GM21576 (cell line): ENCODE measurements at regions not wholly inside any gene's neighbourhood (a gene's known extent, or its start where the extent isn't known, plus 50 kb on each side); places are given as distances from the start of the nearest gene placed in this dataset.
A peak's percentile ranks its signal among the peaks of the same experiment; 100 is the strongest.
"Not testable (repeated sequence)": the region's sequence is repeated elsewhere in the genome, so short reads cannot be mapped to it uniquely, and the experiment has no call there.

Source experiments
- ATAC-seq: cut with Tn5 transposase; IDR thresholded peaks from one replicate; pipeline ENCODE4 v1.9.1; 2021; ENCODE audit warnings: mild to moderate bottlenecking, moderate library complexity; ENCODE audit not compliant: unreplicated experiment

DNA sequence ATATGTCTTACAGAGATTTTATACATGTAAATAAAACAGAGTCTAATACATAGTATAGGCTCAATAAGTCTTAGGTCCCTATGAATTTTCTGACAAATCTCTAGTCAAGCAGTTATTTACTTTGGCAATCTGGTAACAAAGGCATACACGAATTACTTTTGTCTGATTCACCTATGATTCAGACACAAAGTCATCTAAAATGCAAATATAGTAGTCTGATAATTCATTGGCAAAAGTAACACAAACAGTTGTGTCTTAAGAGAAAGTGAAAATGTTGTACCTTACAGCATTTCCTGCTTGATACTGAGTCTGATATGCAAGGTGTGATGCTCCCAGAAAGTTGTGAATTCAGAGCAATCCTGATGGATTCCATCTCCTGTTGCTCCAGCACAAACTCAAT, 209.4 kb upstream of the PRSS1 start:
- no peak for ATAC-seq

DNA sequence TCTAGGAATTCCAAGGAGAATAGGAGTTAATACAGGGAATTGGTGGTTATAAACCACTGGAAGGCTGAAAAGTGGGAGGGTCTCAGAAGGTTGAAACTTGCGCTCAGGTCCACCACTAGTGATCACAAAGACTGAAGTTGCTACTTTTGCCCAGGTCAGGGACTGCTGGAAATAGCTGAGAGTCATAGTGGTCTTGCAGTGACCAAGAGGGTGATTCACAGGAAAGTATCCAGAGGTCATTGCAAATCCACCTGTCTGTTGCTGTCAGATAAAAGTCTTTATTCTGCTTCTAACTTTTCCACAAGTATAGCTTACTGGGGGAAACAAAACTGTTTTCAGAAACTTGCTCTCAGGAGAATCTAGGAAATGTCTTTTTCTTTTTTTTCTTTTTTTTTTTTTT, 211.5 kb upstream of the PRSS1 start:
- ATAC-seq = no peak

DNA sequence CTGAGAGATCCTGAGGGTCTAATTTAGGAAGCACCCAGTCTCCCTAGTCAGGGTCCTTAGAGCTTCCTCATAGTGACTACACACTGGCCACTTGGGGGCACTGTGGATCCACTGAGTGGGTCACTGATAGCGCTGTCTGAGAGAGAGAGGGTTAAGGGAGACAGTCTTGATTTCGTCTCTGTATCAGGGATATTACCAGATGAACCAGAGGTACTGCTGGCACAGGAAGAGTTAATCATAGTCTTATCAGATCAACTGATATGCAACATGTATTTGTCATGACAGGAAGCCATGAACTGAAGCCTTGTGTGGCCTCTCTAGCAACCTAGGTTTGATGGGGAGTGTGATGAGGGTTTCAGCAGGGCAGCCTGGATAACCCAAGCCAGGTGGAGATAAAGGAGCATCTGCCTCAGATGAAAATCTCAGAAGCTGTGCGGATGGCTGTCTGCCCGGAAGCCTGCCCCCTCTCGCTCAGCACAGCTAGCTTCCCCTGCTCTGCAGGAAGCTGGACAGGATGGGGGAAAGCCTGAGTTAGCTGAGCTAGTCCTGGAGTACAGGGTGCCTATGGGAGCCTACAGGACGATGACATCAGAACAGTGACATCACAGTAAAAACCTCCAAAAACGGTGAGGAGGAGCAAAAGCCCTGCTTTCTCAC, 214.0 kb upstream of the PRSS1 start:
- peak; percentile 93 for ATAC-seq

DNA sequence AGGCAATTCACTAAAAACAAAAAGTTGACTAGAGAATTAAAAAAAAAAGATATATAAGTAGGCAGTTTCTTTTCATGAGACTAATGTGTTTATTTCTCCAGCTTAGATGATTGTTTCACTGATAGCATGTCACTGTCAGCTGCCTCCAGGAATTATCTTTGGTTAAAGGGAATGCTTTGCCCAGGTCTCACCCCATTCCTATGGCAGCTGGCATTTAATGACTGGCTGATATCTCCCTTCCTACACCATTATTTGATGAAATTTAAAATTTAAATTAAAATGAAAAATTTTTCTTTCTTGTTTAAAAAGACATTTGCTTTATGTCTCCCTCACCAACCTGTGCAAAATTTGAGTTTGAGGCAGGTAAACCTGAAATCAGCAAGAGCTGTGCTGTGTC, 214.5 kb upstream of the PRSS1 start:
- ATAC-seq = no peak

DNA sequence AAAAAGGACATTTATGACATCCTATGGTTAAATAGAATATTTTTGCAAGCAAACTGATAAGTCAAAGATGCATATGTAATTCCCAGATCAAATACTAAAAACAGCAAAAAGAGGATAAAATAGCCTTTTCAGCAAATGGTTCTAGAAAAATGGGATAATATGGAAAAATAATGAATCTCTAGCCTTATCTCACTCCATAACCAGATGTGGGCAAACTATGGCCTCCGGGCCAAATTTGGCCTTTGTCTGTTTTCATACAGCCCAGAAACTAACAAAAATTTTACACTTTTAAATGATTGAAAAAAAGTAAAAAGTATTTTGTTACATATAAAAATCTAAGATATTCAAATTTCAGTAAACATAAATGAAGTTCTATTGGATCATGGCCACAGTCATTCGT, 215.4 kb upstream of the PRSS1 start:
- ATAC-seq = no peak

DNA sequence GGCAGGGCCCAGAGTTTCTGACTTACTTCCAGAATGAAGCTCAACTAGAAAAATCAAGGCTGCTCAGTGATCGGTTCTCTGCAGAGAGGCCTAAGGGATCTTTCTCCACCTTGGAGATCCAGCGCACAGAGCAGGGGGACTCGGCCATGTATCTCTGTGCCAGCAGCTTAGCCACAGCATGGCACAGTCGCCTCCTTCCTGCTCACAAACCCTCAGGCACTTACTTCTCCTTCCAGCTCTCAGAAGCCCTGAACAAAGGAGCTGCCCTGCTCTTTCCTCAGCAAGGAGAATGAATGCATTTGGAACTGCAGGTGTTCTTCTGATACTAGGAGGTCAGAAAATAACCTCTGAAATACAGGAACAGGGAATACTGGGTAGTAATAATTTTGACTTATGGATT, 219.7 kb upstream of the PRSS1 start:
- no peak for ATAC-seq

DNA sequence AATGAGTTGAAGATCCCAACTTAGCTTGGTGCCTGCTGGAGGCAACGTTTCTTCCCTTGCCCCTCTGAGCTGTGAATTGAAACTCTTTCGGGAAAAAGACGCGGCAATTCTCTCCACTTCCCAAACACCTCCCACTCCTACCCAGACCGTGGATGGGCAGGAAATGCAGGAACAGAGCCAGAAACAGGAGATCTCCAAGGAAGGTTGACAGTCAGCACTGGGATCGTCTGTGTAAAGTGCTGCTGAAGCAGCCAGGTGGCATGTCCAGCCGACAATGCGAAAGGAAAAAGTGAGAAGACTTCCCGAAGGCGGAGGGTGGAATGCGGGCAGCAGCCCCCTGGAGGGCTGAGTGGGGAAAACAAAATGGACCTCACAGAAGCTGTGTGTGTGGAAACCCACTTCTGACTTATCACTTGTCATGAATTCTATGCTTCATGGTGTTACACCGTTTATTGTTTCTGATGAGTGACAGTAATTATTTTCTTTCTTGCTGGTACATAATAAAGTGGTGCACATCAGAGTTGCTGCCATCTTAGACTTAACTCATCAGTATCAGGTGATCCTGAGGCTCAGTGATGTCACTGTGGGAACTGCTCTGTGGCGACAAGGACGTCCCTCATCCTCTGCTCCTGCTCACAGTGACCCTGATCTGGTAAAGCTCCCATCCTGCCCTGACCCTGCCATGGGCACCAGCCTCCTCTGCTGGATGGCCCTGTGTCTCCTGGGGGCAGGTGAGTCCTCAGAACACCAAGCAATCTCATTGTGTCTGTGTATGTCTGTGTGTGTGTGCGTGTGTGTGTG, 220.5 kb upstream of the PRSS1 start:
- ATAC-seq = no peak

DNA sequence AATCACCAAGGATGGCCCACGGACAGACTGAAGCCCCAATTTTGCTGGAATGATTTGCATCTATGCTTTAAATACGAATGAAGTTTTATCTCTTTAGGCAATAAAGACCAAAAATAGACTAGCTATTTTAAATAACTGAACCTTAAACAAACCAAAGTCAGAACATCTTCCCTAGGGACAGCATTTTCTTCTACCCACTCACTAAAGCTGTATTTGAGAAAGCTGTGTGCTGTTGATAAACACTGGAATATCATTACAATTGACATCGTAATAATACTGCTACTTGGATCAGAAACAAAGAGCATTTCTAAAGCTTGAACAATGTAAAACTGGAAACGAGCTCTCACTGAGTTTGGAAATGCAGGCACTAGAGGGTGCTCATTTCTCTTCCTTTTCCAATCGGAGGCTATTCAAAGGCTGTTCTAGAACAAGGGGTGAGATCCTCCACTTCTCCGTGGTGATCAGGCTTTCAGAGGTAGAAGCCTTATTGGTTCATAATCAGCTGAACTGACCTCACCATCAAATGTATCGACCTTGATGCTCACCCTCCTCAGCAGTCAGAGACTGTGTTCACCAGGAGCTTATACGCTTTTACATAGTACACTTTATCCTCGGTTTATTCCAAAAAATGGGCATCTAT, 225.3 kb upstream of the PRSS1 start:
- ATAC-seq = no peak

DNA sequence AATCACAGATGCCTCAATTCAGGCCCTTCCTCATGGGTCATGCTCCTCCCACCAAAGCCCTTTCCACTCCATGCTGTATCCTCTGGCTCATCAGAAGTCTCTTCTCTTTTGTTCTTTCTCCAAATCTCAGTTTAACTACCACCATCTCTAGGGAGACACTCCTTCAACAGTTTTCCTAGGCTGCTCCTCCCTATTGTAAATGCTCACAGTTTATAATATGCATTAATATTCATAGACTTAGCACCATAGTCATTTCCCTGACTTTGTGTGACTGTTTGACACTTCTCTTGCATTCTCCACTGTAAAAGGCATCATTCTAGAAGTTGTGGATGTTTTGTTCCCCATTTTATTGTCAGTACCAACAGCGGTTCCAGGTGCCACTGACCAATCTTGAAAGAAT, 226.5 kb upstream of the PRSS1 start:
- no peak for ATAC-seq

DNA sequence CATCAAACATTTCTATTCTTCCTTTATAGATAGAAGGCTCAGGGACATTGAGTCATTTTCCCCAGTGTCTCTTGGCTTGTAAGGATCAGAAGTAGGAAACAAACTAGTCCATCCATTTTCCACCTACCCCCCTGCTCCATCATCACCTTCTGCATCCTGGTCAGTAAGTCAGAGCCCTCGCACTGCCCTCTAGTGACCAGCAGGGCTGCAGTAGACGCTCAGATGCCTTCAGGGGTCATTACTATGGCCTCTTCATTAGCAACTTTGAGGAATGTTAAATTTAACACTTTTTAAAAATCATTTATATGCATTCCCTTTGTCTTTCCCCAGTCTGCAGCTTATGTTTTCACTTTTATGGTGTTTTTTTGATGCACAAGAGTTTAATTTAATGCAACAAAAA, 228.4 kb upstream of the PRSS1 start:
- ATAC-seq = not testable (repeated sequence)

DNA sequence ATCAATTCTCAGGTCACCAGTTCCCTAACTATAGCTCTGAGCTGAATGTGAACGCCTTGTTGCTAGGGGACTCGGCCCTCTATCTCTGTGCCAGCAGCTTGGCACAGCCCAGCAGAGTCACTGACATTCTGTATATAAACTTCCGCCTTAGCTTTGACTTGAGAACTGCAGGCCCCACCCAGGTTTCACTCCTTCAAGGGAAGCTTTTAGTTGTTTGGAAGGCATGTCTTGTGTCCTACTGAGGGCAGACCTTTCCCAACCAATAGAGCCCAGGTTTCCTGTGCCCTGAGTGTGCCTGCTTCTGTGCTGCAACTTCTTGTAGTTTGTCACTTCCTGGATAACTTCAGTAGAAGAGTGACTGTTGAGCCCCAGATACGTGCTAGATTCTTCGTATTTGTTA, 228.8 kb upstream of the PRSS1 start:
- ATAC-seq = not testable (repeated sequence)

DNA sequence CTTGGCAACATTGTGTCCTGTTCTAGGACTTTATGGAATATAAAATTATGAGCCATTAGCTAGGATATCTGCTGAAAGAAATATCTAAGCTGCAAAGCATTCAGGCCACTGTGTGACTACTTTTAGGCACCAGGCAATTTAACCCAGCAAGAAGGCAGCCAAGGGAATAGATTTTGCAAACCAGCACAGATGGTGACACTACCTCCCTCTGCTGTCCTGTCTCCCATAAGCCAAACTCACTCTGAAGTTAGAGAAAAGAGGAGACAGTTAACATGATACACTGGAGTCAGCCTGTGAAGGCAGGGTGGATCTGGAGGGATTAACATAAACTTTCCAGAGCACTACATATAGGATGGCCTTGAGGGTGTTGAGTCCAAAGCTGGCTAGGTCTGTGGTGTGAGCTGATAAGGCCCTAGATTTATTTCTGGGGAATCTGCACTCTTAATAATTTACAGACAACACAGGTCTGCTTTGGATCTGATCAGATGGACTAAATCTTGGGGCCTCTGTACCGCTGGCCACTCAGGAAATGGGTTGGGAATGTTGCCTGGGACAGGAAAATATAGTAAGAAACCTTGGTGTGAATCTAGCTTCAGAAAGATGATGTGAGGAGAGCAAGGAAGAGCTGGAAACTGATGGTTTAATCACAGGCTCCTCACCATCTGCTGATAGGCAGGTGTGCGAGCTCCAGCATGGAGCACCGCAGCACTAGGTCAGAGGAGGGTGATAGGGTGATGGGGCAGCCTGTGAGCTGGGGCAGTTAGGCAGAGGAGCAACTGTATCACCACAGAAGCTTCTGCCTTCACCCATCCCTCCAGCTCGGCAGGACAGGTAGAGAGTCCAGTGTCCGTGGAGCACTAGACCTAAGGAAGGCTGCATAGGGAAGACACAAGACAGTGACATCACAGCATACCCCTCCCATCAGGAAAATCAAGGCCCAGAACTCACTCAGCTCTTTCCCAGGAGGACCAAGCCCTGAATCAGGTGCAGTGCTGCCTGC, 229.9 kb upstream of the PRSS1 start:
- no peak for ATAC-seq

DNA sequence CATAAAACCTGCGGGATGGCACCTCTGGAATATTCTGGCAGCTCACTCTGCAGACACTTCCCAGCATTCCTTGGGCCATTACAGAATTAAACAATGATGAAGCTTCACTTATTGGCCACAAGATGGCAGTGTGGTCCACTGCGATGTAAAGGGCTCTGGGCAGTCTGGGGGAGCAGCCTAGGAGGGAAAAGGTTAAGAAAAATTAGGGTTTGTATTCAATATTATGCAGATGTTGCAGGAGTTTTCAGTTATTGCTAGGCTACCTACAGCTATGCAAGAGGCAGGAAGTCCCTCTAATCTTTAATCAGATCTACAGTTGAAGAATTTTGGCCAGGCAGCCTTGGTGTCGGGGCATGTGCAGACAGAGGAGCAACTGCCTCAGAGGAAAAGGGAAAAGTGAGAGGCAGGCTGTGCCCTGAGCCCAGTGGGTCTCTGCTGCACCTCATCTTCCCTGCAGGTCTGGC, 233.2 kb upstream of the PRSS1 start:
- peak; percentile 96 for ATAC-seq

DNA sequence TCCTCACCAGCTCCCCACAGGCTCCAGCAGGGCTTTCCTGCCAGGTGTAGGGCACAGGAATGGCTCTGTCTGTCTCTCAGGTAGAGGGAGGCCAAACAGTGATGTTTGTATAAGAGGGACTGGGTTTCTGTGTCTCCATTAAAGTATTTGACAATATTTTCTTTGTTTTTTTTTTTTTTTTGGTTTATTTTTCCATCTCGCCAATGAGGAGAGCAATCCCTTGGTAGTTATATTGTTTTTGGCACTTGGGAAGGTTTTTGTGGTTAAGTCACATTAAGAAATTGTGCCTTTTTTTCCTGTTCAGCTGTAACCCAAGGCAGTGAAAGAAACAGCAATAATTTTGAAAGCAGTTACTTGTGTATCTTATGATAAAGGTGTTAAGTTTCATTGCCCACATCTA, 234.6 kb upstream of the PRSS1 start:
- ATAC-seq = not testable (repeated sequence)

DNA sequence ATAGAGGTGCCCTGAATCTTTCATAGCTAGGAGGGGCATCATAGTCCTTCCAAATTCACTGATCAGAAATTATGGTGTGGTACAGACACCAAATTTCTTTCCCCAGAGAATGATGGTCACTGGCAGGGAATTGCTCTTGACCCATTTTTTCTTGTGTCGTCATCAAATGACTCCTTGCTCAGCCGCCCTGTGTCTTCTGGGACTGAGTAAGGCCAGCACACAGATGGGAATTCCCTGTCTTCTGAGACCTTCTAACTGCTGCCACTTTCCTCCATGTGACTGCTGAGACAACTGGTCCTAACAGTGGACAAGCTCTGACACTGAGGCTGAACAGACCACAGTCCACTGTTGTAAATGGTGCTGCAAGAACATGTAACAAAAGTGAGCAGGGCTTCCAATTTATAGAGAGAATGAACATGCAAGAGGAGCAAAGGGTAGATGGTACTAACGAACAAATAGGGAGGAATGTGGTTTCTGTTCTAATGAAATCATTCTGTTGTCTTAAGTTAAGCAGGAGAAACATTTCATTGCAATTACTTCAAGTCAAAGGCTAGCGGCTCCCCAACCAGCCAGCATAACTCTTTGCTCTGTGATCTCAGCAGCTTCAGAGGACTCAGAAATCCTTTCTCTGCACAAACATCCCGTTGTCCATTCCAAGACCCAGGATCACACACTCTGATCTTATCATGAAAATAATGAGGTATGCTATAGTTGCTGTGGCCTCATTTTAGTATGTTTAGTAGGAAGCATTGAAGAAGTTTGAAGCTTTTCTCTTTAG, 235.9 kb upstream of the PRSS1 start:
- ATAC-seq = no peak

DNA sequence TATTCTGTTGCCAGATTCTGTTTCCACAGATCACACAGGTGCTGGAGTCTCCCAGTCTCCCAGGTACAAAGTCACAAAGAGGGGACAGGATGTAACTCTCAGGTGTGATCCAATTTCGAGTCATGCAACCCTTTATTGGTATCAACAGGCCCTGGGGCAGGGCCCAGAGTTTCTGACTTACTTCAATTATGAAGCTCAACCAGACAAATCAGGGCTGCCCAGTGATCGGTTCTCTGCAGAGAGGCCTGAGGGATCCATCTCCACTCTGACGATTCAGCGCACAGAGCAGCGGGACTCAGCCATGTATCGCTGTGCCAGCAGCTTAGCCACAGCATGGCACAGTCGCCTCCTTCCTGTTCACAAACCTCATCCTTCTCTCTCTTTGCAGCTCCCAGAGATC, 237.5 kb upstream of the PRSS1 start:
- ATAC-seq = no peak

DNA sequence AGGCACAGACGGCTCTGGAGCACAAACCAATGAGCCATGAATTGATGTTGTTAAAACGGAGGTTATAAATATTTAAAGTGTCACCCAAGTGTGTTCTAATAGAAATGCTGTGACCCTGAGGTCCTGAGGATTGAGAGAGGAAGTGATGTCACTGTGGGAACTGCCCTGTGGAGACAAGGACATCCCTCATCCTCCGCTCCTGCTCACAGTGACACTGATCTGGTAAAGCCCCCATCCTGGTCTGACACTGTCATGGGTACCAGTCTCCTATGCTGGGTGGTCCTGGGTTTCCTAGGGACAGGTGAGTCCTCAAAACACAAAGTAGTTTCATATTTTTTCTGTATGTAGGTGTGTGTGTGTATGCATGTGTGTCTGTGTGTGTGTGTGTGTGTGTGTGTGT, 237.9 kb upstream of the PRSS1 start:
- no peak for ATAC-seq

DNA sequence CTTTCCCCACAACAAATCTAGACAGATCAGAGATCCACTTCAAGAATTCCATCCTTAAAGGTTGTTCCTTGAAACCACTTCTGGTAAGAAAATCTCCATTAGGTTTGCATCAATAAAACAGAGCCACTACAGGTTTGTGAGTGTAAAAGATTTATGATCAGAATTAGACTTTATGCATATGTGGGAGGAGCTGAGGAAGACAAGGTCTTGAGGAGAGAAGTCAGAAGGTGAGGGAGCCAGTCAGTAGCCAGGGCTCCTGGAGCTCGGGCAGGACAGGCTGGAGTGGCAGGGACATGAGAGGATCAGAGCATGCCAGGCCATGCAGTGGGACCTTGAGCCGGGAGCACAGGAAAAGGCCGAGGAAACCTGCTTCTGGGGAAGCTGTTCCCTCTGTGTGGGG, 240.0 kb upstream of the PRSS1 start:
- not testable (repeated sequence) for ATAC-seq

DNA sequence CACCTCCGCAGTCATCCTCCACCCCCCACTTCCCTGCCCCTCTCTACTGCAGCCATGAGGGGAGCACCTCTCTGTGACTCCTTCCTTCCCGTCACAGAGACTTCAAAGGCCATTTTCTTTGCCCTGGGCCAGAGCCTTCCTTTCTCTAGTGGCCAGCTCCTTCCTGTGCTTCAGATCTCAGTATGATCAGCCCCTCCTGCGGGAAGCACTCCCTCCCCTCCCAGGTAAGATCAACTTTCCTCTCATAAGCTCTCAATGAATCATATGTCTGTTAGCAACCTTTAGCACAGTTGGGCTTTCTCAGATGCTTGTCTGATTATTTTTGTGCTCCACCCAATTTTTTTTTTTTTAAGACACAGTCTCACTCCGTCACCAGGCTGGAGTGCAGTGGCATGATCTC, 241.0 kb upstream of the PRSS1 start:
- ATAC-seq = no peak

DNA sequence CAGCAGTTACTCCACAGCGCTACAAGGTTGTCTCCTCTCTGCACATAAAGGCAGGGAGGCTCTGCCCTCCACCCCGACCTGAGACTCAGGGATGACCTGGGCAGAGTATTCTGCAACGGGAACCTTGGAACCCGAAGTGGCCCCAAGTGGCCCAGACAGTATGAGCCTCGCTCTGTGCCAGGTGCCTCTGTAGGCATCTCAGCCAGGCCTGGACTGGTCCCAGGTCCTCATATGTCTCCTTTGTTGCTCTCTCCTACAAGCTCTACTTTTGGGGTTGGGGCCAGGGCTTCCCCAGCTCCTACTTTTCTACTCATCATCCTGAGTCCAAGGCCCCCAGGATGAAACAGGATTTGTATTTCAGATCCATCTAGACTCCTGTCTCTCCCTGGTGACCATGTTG, 241.5 kb upstream of the PRSS1 start:
- ATAC-seq = no peak
